GM11168 (cell line): ENCODE measurements at regions not wholly inside any gene's neighbourhood (a gene's known extent, or its start where the extent isn't known, plus 50 kb on each side); places are given as distances from the start of the nearest gene placed in this dataset.

ENCODE experiments used
- in situ Hi-C: fragments of 300-500 bp; cut with MboI; formaldehyde crosslinking; loops from one replicate; pipeline ENCODE4 v1.12.0; 2022; ENCODE audit warnings: low sequenced_read_pairs; ENCODE audit not compliant: unreplicated experiment

- in situ Hi-C loops, result no loop called here
Observed at GRCh38 chr7:46848944-46849343, 733.0 kb downstream of the TNS3 start.

- in situ Hi-C loops, result no loop called here
Observed at GRCh38 chr7:46848311-46848710, 733.6 kb downstream of the TNS3 start.

GRCh38 chr7:46847126-46847525 lies 734.8 kb downstream of the TNS3 start:
- in situ Hi-C loops, result no loop called here

- in situ Hi-C loops, result no loop called here
Observed at GRCh38 chr7:46844486-46844885, 737.4 kb downstream of the TNS3 start.

GRCh38 chr7:46841248-46841647 lies 740.7 kb downstream of the TNS3 start:
- in situ Hi-C loops, result no loop called here

- in situ Hi-C loops, result no loop called here
Observed at GRCh38 chr7:46839651-46840050, 742.3 kb downstream of the TNS3 start.

- in situ Hi-C loops, result no loop called here
Observed at GRCh38 chr7:46838463-46838862, 743.4 kb downstream of the TNS3 start.

GRCh38 chr7:46835556-46835955 lies 746.4 kb downstream of the TNS3 start:
- in situ Hi-C loops, result no loop called here

- in situ Hi-C loops, result no loop called here
Observed at GRCh38 chr7:46834921-46835320, 747.0 kb downstream of the TNS3 start.

- in situ Hi-C loops, result no loop called here
Observed at GRCh38 chr7:46833197-46833596, 748.7 kb downstream of the TNS3 start.

GRCh38 chr7:46832136-46832535 lies 749.8 kb downstream of the TNS3 start:
- in situ Hi-C loops, result no loop called here

GRCh38 chr7:46819819-46820218 lies 762.1 kb downstream of the TNS3 start:
- in situ Hi-C loops, result no loop called here

GRCh38 chr7:46814516-46815250 lies 767.2 kb downstream of the TNS3 start:
- in situ Hi-C loops, result no loop called here

GRCh38 chr7:46812101-46812675 lies 769.7 kb downstream of the TNS3 start:
- in situ Hi-C loops, result no loop called here

GRCh38 chr7:46811529-46811928 lies 770.4 kb downstream of the TNS3 start:
- in situ Hi-C loops, result no loop called here

- in situ Hi-C loops, result no loop called here
Observed at GRCh38 chr7:46810986-46811385, 770.9 kb downstream of the TNS3 start.

- in situ Hi-C loops, result no loop called here
Observed at GRCh38 chr7:46809886-46810285, 772.0 kb downstream of the TNS3 start.

GRCh38 chr7:46806856-46807255 lies 775.1 kb downstream of the TNS3 start:
- in situ Hi-C loops, result no loop called here

- in situ Hi-C loops, result no loop called here
Observed at GRCh38 chr7:46802479-46802878, 779.4 kb downstream of the TNS3 start.

- in situ Hi-C loops, result no loop called here
Observed at GRCh38 chr7:46791188-46791587, 790.7 kb downstream of the TNS3 start.

GRCh38 chr7:46786995-46787394 lies 794.9 kb downstream of the TNS3 start:
- in situ Hi-C loops, result no loop called here
